VCaP (cell line): ENCODE measurements at regions not wholly inside any gene's neighbourhood (a gene's known extent, or its start where the extent isn't known, plus 50 kb on each side); places are given as distances from the start of the nearest gene placed in this dataset.
"Not testable (repeated sequence)": the region's sequence is repeated elsewhere in the genome, so short reads cannot be mapped to it uniquely, and the experiment has no call there.

Experiments used
- H3K27ac ChIP-seq: fragments of 450-650 bp; 2 replicates; pipeline ENCODE4 v1.5.1; 2017
- CTCF ChIP-seq: fragments of 450-650 bp; conservative IDR thresholded peaks from 2 replicates; pipeline ENCODE4 v1.5.1; 2017; ENCODE audit warnings: mild to moderate bottlenecking, moderate library complexity

DNA sequence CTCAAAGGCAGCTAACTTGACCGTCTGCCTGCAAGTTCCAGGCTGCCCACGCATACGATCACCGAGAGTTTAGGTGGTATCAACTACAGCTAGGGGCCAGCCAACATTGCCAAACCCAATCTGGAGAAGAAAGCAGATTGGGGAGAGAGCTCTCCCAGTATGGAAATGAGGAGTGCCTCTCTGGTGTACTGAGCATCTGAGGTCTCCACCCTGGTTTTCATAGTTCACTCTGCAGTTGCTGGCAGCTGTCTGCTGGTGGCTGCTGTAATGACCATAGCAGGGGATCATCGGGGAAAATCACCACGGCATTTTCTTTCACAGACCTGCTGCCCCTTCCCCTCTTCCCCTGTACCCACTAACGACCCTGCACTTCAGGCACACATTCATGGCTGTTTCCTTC lies 201.7 kb downstream of the NUFIP1 start:
- no peak for TF ChIP-seq CTCF
- H3K27ac ChIP-seq, result no peak overlapping the region

- no peak for TF ChIP-seq CTCF
- H3K27ac ChIP-seq, result no peak overlapping the region
Observed at GRCh38 chr13:44786756-44787155, 202.5 kb downstream of the NUFIP1 start.

- no peak overlapping the region for H3K27ac ChIP-seq
- TF ChIP-seq CTCF, result no peak
Observed at GRCh38 chr13:44785401-44785800, 203.9 kb downstream of the NUFIP1 start.

DNA sequence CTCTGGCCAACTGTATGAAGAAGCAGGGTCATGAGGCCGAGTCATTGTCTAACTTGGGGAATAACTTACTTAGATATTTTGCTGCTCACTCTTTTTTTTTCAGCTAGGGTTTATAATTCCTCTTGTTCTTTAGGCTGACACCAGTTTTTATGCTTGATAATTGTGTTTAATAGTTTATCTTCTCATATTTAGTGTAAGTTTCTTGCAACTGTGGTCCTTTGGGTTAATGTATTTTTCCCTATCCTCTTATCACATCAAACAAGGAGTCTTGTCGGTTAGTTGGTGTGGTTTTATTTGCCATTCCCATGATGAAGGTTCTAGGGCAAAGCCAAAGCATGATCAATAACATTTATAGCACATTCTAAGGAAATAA lies 204.6 kb downstream of the NUFIP1 start:
- TF ChIP-seq CTCF, result no peak
- no peak overlapping the region for H3K27ac ChIP-seq

GRCh38 chr13:44783994-44784707 lies 205.1 kb downstream of the NUFIP1 start:
- H3K27ac ChIP-seq, result no peak overlapping the region
- TF ChIP-seq CTCF, result no peak

- no peak overlapping the region for H3K27ac ChIP-seq
- TF ChIP-seq CTCF, result no peak
Observed at GRCh38 chr13:44780591-44781280, 204.6 kb upstream of the TSC22D1 start.

DNA sequence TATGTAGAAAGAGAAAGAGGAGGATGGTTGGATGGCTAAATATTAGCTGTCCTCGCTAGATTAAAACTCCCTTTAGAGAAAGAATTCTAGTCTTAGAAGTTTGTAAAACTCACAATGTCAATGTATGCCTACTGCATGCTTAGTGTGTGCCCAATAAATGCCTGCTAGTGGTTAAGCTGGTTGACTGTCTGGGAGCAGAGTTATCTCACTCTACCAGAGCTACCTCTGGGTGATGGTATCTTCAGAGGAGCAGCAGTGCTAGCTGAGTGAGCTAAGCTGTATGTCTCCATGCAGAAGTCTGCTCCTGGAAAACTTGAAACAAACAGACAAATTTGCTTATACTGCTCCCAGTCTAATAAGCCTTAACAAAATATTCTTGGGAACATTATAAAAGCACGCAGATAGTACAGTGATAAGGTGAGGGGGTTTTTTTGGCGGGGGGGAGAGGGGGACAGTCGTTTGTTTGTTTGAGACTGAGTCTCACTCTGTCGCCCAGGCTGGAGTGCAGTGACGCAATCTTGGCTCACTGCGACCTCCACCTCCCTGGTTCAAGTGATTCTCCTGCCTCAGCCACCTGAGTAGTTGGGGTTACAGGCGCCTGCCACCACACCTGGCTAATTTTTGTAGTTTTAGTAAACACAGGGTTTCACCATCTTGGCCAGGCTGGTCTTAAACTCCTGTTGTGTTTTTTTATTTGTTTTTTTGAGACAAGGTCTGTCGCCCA lies 202.8 kb upstream of the TSC22D1 start:
- no peak overlapping the region for H3K27ac ChIP-seq
- TF ChIP-seq CTCF, result no peak

- H3K27ac ChIP-seq, result not testable (repeated sequence)
Observed at GRCh38 chr13:44775290-44775689, 199.2 kb upstream of the TSC22D1 start.
